ENCODE measurements at regions not wholly inside any gene's neighbourhood (a gene's known extent, or its start where the extent isn't known, plus 50 kb on each side); places are given as distances from the start of the nearest gene placed in this dataset.

- no peak for TF ChIP-seq GATA3 (IDR thresholded peaks at IDR 0.05; ENCODE audit: low read depth, low read length)
- TF ChIP-seq GATA2 (IDR thresholded peaks at IDR 0.05; ENCODE audit: low read depth, low read length), result no peak
Observed at GRCh38 chr16:86708431-86708830, 130.1 kb downstream of the FOXL1 start.
